ENCODE measurements at regions not wholly inside any gene's neighbourhood (a gene's known extent, or its start where the extent isn't known, plus 50 kb on each side); places are given as distances from the start of the nearest gene placed in this dataset.
"Not testable (repeated sequence)": the region's sequence is repeated elsewhere in the genome, so short reads cannot be mapped to it uniquely, and the experiment has no call there.

DNA sequence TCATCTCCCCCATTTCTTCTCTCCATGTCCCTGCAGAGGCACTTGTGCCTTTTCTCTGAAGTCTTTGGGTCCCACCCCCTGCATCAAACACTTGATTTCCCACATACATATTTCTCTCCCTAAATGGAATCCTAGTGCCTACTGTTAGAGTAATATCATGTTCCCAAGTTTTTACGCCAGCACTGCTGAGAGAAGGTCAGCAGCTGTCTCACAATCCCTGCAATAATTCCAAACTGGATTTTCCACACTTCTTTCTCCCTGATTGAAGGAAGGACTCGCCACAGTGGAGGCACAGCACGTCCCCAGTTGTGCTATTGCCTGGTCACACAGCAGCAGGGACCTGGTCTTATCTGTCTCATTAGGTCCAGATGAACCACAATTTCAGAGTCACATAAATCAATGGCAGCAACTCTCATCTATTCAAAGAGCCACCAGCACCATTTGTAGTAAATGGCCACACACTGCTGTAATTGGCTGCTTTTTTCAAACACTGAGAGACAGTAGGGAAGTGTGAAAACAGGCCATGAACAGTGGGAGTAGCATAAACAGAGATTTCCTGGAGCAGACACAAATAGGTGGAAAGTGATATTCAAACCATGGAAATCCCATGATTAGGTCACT is 605.5 kb downstream of the XPNPEP1 start:
- H3K4me1 ChIP-seq (ENCODE audit: control insufficient read depth in 4 of 4, insufficient read depth in 4 of 4, low read length in 3 of 4): no peaks in the 10 kb centered on the region
- H3K9ac ChIP-seq (ENCODE audit: low read depth in 1 of 2, low read length in 2 of 2): no peak overlapping the region
- H3K9me3 ChIP-seq (ENCODE audit: control insufficient read depth in 4 of 4, low read length in 3 of 4): no peaks in the 10 kb centered on the region
- no peak overlapping the region for H3K4me3 ChIP-seq (ENCODE audit: low read depth in 1 of 3, low read length in 3 of 3)
- no peak overlapping the region for H3K27ac ChIP-seq (ENCODE audit: low read depth in 1 of 2, low read length in 2 of 2)
- no peak for TF ChIP-seq FOXA2 (IDR thresholded peaks at IDR 0.05)
- no peaks in the 10 kb centered on the region for H3K27me3 ChIP-seq (ENCODE audit: control insufficient read depth in 4 of 4, insufficient read depth in 4 of 4, low read length in 3 of 4)
- WGBS: 63% methylated on average over 3 of the region's 3 CpGs
- DNase-seq (ENCODE audit: low spot score): no peak
- H3K36me3 ChIP-seq (ENCODE audit: control insufficient read depth in 4 of 4, insufficient read depth in 3 of 4, low read depth in 1 of 4, low read length in 3 of 4): no peaks in the 10 kb centered on the region

DNA sequence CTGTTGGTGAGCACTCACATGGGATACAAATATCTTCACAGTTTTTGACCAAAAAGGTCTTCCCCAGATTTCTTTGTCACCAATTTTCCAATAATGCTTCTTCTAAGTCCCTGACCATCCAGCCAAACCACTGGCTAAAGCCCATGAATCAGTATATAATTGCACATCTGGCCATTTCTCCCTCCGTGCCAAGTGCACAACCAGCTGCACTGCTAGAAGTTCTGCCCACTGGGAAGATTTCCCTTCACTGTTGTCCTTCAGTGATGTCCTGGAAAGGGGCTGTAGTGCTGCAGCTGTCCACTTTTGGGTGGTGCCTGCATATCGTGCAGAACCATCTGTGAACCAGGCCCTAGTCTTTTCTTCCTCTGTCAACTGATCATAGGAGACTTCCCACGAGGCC is 609.3 kb downstream of the XPNPEP1 start:
- H3K27ac ChIP-seq (ENCODE audit: low read depth in 1 of 2, low read length in 2 of 2); H3K27me3 ChIP-seq (ENCODE audit: control insufficient read depth in 4 of 4, insufficient read depth in 4 of 4, low read length in 3 of 4); H3K4me3 ChIP-seq (ENCODE audit: low read depth in 1 of 3, low read length in 3 of 3); DNase-seq (ENCODE audit: low spot score); H3K9ac ChIP-seq (ENCODE audit: low read depth in 1 of 2, low read length in 2 of 2); H3K36me3 ChIP-seq (ENCODE audit: control insufficient read depth in 4 of 4, insufficient read depth in 3 of 4, low read depth in 1 of 4, low read length in 3 of 4); H3K4me1 ChIP-seq (ENCODE audit: control insufficient read depth in 4 of 4, insufficient read depth in 4 of 4, low read length in 3 of 4); H3K9me3 ChIP-seq (ENCODE audit: control insufficient read depth in 4 of 4, low read length in 3 of 4): not testable (repeated sequence)
- 76% methylated on average over 3 of the region's 3 CpGs for WGBS

DNA sequence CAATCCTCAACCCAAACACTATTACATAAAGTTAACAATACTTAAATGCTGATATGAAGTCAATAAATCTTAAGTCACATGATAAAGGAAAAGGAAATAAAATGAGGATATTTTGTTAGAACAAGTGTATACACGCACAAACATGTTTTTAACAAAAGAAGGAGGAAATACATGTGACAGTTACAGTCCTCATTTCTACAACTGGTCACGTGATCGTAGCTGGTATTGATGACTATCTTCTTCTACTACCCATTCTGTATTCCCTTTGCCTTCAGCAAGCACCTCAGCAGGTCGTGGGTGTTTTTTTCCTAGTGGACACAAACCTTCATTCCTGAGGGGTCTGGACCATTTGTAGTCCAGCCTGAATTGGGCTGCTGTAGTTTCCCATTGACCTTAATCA is 610.8 kb downstream of the XPNPEP1 start:
- H3K27ac ChIP-seq (ENCODE audit: low read depth in 1 of 2, low read length in 2 of 2); H3K27me3 ChIP-seq (ENCODE audit: control insufficient read depth in 4 of 4, insufficient read depth in 4 of 4, low read length in 3 of 4); H3K4me3 ChIP-seq (ENCODE audit: low read depth in 1 of 3, low read length in 3 of 3); H3K9me3 ChIP-seq (ENCODE audit: control insufficient read depth in 4 of 4, low read length in 3 of 4); H3K4me1 ChIP-seq (ENCODE audit: control insufficient read depth in 4 of 4, insufficient read depth in 4 of 4, low read length in 3 of 4); H3K36me3 ChIP-seq (ENCODE audit: control insufficient read depth in 4 of 4, insufficient read depth in 3 of 4, low read depth in 1 of 4, low read length in 3 of 4); DNase-seq (ENCODE audit: low spot score); H3K9ac ChIP-seq (ENCODE audit: low read depth in 1 of 2, low read length in 2 of 2): not testable (repeated sequence)
- 76% methylated on average over 4 of the region's 4 CpGs for WGBS

DNA sequence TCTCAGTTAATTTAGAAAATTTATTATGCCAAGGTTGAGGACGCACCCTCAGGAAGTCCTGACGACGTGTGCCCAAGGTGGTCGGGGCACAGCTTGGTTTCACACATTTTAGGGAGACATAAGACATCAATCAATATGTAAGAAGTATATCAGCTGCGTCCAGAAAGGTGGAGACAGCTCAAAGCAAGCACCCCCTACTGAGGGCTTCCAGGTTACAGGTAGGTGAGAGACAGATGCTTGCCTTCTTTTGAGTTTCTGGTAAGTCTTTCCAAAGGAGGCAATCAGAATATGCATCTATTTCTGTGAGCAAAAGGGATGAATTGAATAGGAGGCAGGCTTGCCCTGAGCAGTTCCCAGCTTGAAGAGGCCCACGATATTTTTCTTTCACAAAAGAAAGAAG is 614.3 kb downstream of the XPNPEP1 start:
- Histone ChIP-seq H3K36me3 (ENCODE audit: control insufficient read depth in 4 of 4, insufficient read depth in 3 of 4, low read depth in 1 of 4, low read length in 3 of 4) (no peaks in the 10 kb centered on the region), H3K4me3 (ENCODE audit: low read depth in 1 of 3, low read length in 3 of 3) (no peak overlapping the region), H3K9ac (ENCODE audit: low read depth in 1 of 2, low read length in 2 of 2) (no peak overlapping the region), H3K9me3 (ENCODE audit: control insufficient read depth in 4 of 4, low read length in 3 of 4) (no peaks in the 10 kb centered on the region), H3K4me1 (ENCODE audit: control insufficient read depth in 4 of 4, insufficient read depth in 4 of 4, low read length in 3 of 4) (no peaks in the 10 kb centered on the region), H3K27me3 (ENCODE audit: control insufficient read depth in 4 of 4, insufficient read depth in 4 of 4, low read length in 3 of 4) (no peaks in the 10 kb centered on the region), H3K27ac (ENCODE audit: low read depth in 1 of 2, low read length in 2 of 2) (no peak overlapping the region)
- no peak for DNase-seq (ENCODE audit: low spot score)
- TF ChIP-seq RAD21 (IDR thresholded peaks at IDR 0.05) (no peak), NR2F2 (IDR thresholded peaks at IDR 0.05) (no peak), GABPA (IDR thresholded peaks at IDR 0.05 in 1 of 2, conservative IDR thresholded peaks at IDR 0.05 in 1 of 2) (no peak), EGR1 (IDR thresholded peaks at IDR 0.05; ENCODE audit: low read depth in 2 of 2) (no peak), HNF4A (conservative IDR thresholded peaks at IDR 0.05) (no peak), JUND (IDR thresholded peaks at IDR 0.05) (no peak), FOXA1 (IDR thresholded peaks at IDR 0.05) (no peak), RXRA (IDR thresholded peaks at IDR 0.05) (no peak), FOXA2 (IDR thresholded peaks at IDR 0.05) (no peak), SP1 (IDR thresholded peaks at IDR 0.05) (no peak), HNF4G (IDR thresholded peaks at IDR 0.05) (no peak)
- TF ChIP-seq, protein P1, sequence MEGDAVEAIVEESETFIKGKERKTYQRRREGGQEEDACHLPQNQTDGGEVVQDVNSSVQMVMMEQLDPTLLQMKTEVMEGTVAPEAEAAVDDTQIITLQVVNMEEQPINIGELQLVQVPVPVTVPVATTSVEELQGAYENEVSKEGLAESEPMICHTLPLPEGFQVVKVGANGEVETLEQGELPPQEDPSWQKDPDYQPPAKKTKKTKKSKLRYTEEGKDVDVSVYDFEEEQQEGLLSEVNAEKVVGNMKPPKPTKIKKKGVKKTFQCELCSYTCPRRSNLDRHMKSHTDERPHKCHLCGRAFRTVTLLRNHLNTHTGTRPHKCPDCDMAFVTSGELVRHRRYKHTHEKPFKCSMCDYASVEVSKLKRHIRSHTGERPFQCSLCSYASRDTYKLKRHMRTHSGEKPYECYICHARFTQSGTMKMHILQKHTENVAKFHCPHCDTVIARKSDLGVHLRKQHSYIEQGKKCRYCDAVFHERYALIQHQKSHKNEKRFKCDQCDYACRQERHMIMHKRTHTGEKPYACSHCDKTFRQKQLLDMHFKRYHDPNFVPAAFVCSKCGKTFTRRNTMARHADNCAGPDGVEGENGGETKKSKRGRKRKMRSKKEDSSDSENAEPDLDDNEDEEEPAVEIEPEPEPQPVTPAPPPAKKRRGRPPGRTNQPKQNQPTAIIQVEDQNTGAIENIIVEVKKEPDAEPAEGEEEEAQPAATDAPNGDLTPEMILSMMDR (IDR thresholded peaks at IDR 0.05; ENCODE audit: low read depth, low read length, missing input control): no peak
- TF ChIP-seq, protein P2, sequence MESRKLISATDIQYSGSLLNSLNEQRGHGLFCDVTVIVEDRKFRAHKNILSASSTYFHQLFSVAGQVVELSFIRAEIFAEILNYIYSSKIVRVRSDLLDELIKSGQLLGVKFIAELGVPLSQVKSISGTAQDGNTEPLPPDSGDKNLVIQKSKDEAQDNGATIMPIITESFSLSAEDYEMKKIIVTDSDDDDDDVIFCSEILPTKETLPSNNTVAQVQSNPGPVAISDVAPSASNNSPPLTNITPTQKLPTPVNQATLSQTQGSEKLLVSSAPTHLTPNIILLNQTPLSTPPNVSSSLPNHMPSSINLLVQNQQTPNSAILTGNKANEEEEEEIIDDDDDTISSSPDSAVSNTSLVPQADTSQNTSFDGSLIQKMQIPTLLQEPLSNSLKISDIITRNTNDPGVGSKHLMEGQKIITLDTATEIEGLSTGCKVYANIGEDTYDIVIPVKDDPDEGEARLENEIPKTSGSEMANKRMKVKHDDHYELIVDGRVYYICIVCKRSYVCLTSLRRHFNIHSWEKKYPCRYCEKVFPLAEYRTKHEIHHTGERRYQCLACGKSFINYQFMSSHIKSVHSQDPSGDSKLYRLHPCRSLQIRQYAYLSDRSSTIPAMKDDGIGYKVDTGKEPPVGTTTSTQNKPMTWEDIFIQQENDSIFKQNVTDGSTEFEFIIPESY (IDR thresholded peaks at IDR 0.05): no peak
- TF ChIP-seq, protein P3, sequence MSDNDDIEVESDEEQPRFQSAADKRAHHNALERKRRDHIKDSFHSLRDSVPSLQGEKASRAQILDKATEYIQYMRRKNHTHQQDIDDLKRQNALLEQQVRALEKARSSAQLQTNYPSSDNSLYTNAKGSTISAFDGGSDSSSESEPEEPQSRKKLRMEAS (IDR thresholded peaks at IDR 0.05): no peak
- TF ChIP-seq, protein P4, sequence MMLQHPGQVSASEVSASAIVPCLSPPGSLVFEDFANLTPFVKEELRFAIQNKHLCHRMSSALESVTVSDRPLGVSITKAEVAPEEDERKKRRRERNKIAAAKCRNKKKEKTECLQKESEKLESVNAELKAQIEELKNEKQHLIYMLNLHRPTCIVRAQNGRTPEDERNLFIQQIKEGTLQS (IDR thresholded peaks at IDR 0.05): no peak
- 53% methylated on average over 6 of the region's 6 CpGs for WGBS

DNA sequence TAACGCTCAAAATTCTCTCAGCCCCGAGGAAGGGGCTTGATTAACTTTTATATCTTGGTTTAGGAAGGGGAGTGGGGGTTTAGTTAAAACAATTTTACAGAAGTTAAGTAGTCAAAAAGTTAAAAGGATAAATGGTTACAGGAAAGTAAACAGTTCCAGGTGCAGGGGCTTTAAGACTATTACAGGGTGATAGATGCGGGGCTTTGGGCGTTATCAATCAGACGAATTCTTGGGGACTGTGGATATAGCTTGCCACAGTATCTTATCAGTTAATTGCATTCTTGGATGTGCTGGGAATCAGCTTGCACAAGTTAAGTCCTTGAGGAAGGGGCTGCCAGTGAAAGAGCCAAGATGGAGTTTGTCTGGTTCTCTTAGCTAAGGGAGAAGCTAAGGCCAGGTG is 616.2 kb downstream of the XPNPEP1 start:
- not testable (repeated sequence) for H3K36me3 ChIP-seq (ENCODE audit: control insufficient read depth in 4 of 4, insufficient read depth in 3 of 4, low read depth in 1 of 4, low read length in 3 of 4); H3K27ac ChIP-seq (ENCODE audit: low read depth in 1 of 2, low read length in 2 of 2); H3K4me3 ChIP-seq (ENCODE audit: low read depth in 1 of 3, low read length in 3 of 3); H3K27me3 ChIP-seq (ENCODE audit: control insufficient read depth in 4 of 4, insufficient read depth in 4 of 4, low read length in 3 of 4); H3K9me3 ChIP-seq (ENCODE audit: control insufficient read depth in 4 of 4, low read length in 3 of 4); H3K9ac ChIP-seq (ENCODE audit: low read depth in 1 of 2, low read length in 2 of 2); H3K4me1 ChIP-seq (ENCODE audit: control insufficient read depth in 4 of 4, insufficient read depth in 4 of 4, low read length in 3 of 4); DNase-seq (ENCODE audit: low spot score)
- WGBS: 44% methylated on average over 5 of the region's 5 CpGs

Data from liver (tissue), 8 donors.